ENCODE measurements at regions not wholly inside any gene's neighbourhood (a gene's known extent, or its start where the extent isn't known, plus 50 kb on each side); places are given as distances from the start of the nearest gene placed in this dataset.

GRCh38 chr18:45266023-45266422 lies 349.3 kb upstream of the SLC14A2 start:
- no peaks in the 10 kb centered on the region for H3K27me3 ChIP-seq
- no peak for TF ChIP-seq CTCF (IDR thresholded peaks at IDR 0.05; ENCODE audit: low read depth, low read length)
- H3K4me1 ChIP-seq: no peaks in the 10 kb centered on the region
- no peaks in the 10 kb centered on the region for H3K36me3 ChIP-seq
- no peak overlapping the region for H3K4me3 ChIP-seq (ENCODE audit: low read depth, low read length)
- H3K9me3 ChIP-seq: no peaks in the 10 kb centered on the region
- no peak for DNase-seq

- DNase-seq: no peak
- H3K27me3 ChIP-seq: no peaks in the 10 kb centered on the region
- H3K4me3 ChIP-seq (ENCODE audit: low read depth, low read length): no peak overlapping the region
- no peaks in the 10 kb centered on the region for H3K4me1 ChIP-seq
- no peaks in the 10 kb centered on the region for H3K9me3 ChIP-seq
- H3K36me3 ChIP-seq: no peaks in the 10 kb centered on the region
- TF ChIP-seq CTCF (IDR thresholded peaks at IDR 0.05; ENCODE audit: low read depth, low read length): no peak
These were observed 347.7 kb upstream of the SLC14A2 start for GRCh38 chr18:45267622-45268021.

GRCh38 chr18:45268583-45268982 lies 346.7 kb upstream of the SLC14A2 start:
- Histone ChIP-seq H3K9me3 (no peaks in the 10 kb centered on the region), H3K27me3 (no peaks in the 10 kb centered on the region), H3K4me3 (ENCODE audit: low read depth, low read length) (no peak overlapping the region), H3K4me1 (no peaks in the 10 kb centered on the region), H3K36me3 (no peaks in the 10 kb centered on the region)
- DNase-seq: no peak
- TF ChIP-seq CTCF (IDR thresholded peaks at IDR 0.05; ENCODE audit: low read depth, low read length): no peak

- no peak for DNase-seq
- TF ChIP-seq CTCF (IDR thresholded peaks at IDR 0.05; ENCODE audit: low read depth, low read length): no peak
- Histone ChIP-seq H3K4me1 (no peaks in the 10 kb centered on the region), H3K36me3 (no peaks in the 10 kb centered on the region), H3K4me3 (ENCODE audit: low read depth, low read length) (no peak overlapping the region), H3K9me3 (no peaks in the 10 kb centered on the region), H3K27me3 (no peaks in the 10 kb centered on the region)
These were observed 344.9 kb upstream of the SLC14A2 start for GRCh38 chr18:45270289-45270771.

- no peaks in the 10 kb centered on the region for H3K9me3 ChIP-seq
- H3K27me3 ChIP-seq: no peaks in the 10 kb centered on the region
- DNase-seq: no peak
- no peak overlapping the region for H3K4me3 ChIP-seq (ENCODE audit: low read depth, low read length)
- H3K4me1 ChIP-seq: no peaks in the 10 kb centered on the region
- TF ChIP-seq CTCF (IDR thresholded peaks at IDR 0.05; ENCODE audit: low read depth, low read length): no peak
- H3K36me3 ChIP-seq: no peaks in the 10 kb centered on the region
These were observed 341.2 kb upstream of the SLC14A2 start for GRCh38 chr18:45274026-45274425.

- TF ChIP-seq CTCF (IDR thresholded peaks at IDR 0.05; ENCODE audit: low read depth, low read length): peak; percentile 59
- DNase-seq: no peak
- Histone ChIP-seq H3K27me3 (no peaks in the 10 kb centered on the region), H3K9me3 (no peaks in the 10 kb centered on the region), H3K4me3 (ENCODE audit: low read depth, low read length) (no peak overlapping the region), H3K4me1 (no peaks in the 10 kb centered on the region), H3K36me3 (no peaks in the 10 kb centered on the region)
These were observed 339.7 kb upstream of the SLC14A2 start for GRCh38 chr18:45275367-45276113.

Measured in BE2C (cell line).